Frontal cortex (tissue), 3 donors: ENCODE measurements at regions not wholly inside any gene's neighbourhood (a gene's known extent, or its start where the extent isn't known, plus 50 kb on each side); places are given as distances from the start of the nearest gene placed in this dataset.
"Not testable (repeated sequence)": the region's sequence is repeated elsewhere in the genome, so short reads cannot be mapped to it uniquely, and the experiment has no call there.

Source experiments
- DNase-seq, 2 donors: peaks; one replicate each; pipeline ENCODE4 v3.0.0; 2012; ENCODE audit warnings: low spot score in 2 of 2
- FAIRE-seq: peaks from 2 replicates; lab custom pipeline; 2012; peaks lifted over from hg19 to GRCh38; lab: Jason Lieb, UNC
- donor health status: control.
- donor health status: control.
- donor health status: control.

GRCh38 chr16:9331503-9331902, 240.1 kb downstream of the HAPSTR1 start:
- FAIRE-seq (no peak), DNase-seq (no peak)

- DNase-seq (no peak), FAIRE-seq (no peak)
Observed at GRCh38 chr16:9332574-9333148, 241.2 kb downstream of the HAPSTR1 start.

- DNase-seq (no peak), FAIRE-seq (no peak)
Observed at GRCh38 chr16:9333469-9333868, 242.0 kb downstream of the HAPSTR1 start.

GRCh38 chr16:9334103-9334502, 242.7 kb downstream of the HAPSTR1 start:
- DNase-seq, result no peak
- FAIRE-seq, result no peak

GRCh38 chr16:9337308-9338032, 246.0 kb downstream of the HAPSTR1 start:
- FAIRE-seq, result no peak
- no peak for DNase-seq

- DNase-seq (no peak), FAIRE-seq (no peak)
Observed at GRCh38 chr16:9338068-9338467, 246.6 kb downstream of the HAPSTR1 start.

- DNase-seq (no peak), FAIRE-seq (no peak)
Observed at GRCh38 chr16:9338510-9338909, 247.1 kb downstream of the HAPSTR1 start.

GRCh38 chr16:9340526-9341256, 249.2 kb downstream of the HAPSTR1 start:
- DNase-seq (no peak), FAIRE-seq (no peak)

- DNase-seq (no peak), FAIRE-seq (no peak)
Observed at GRCh38 chr16:9343276-9343675, 251.8 kb downstream of the HAPSTR1 start.

- DNase-seq, result no peak
Observed at GRCh38 chr16:9344508-9344907, 253.1 kb downstream of the HAPSTR1 start.

GRCh38 chr16:9345046-9345445, 253.6 kb downstream of the HAPSTR1 start:
- DNase-seq, result no peak
- no peak for FAIRE-seq

More at GRCh38 chr16:9344508-9344907, 253.1 kb downstream of the HAPSTR1 start:
- no peak for FAIRE-seq

- DNase-seq (no peak), FAIRE-seq (no peak)
Observed at GRCh38 chr16:9345880-9346279, 254.4 kb downstream of the HAPSTR1 start.

GRCh38 chr16:9348912-9349311, 257.5 kb downstream of the HAPSTR1 start:
- no peak for DNase-seq

GRCh38 chr16:9349373-9349960, 258.0 kb downstream of the HAPSTR1 start:
- not testable (repeated sequence) for FAIRE-seq, DNase-seq

More at GRCh38 chr16:9348912-9349311, 257.5 kb downstream of the HAPSTR1 start:
- no peak for FAIRE-seq

GRCh38 chr16:9350119-9350799, 258.8 kb downstream of the HAPSTR1 start:
- DNase-seq, FAIRE-seq: not testable (repeated sequence)

- no peak for FAIRE-seq
- no peak for DNase-seq
Observed at GRCh38 chr16:9351440-9351839, 260.0 kb downstream of the HAPSTR1 start.

GRCh38 chr16:9351841-9352434, 260.5 kb downstream of the HAPSTR1 start:
- DNase-seq, result no peak
- FAIRE-seq, result no peak

- no peak for FAIRE-seq
- no peak for DNase-seq
Observed at GRCh38 chr16:9357829-9358228, 266.4 kb downstream of the HAPSTR1 start.

- DNase-seq, result no peak
- no peak for FAIRE-seq
Observed at GRCh38 chr16:9360075-9360474, 268.6 kb downstream of the HAPSTR1 start.

GRCh38 chr16:9362050-9362449, 270.6 kb downstream of the HAPSTR1 start:
- no peak for FAIRE-seq
- no peak for DNase-seq
